ENCODE measurements at regions not wholly inside any gene's neighbourhood (a gene's known extent, or its start where the extent isn't known, plus 50 kb on each side); places are given as distances from the start of the nearest gene placed in this dataset.

DNA sequence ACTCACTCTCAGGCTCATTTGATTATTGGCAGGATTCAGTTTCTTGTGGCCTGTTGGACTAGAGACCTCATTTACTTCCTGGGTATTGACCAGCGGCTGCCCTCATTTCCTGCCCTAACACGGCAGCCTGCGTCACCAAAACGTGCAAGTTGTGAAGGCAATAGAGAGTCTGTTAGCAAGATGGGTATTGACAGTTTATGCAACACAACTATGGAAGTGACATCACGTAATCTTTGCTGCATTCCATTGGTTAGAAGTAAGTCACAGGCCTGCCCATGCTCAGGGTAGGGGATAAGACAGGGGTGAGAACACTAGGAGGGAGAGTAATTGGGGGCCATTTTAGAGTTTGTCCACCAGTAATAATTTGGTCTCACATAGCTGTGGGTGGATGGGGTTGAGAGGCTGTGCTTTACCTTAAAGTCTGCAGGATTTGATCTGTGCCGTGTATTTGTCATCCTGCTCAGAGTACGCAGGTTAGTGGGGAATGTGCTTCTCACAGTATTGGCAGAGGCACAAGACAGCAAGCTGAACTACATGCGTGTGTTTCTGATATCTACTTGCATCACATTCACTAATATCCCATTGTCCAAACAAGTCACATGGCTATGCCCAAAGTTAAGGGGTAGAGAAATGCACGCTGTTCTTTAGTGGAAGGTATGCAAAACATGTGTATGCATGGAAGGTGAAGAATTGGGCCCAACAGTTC lies 83.3 kb downstream of the EDEM1 start:
- no peaks in the 10 kb centered on the region for H3K4me1 ChIP-seq (ENCODE audit: control insufficient read depth, insufficient read depth, low read length)
- TF ChIP-seq CTCF (conservative IDR thresholded peaks at IDR 0.05): no peak
- H3K9me3 Mint-ChIP-seq: no peaks in the 10 kb centered on the region
- no peaks in the 10 kb centered on the region for H3K9me3 ChIP-seq (ENCODE audit: control insufficient read depth, low read length)
- no peaks in the 10 kb centered on the region for H3K27me3 ChIP-seq (ENCODE audit: control insufficient read depth, insufficient read depth, low read length, poor library complexity, severe bottlenecking)
- H3K27ac ChIP-seq (ENCODE audit: low read depth, low read length): no peak overlapping the region
- no peak for DNase-seq
- no peak overlapping the region for H3K9ac ChIP-seq (ENCODE audit: extremely low read depth, low read length, poor library complexity, severe bottlenecking)
- H3K4me3 Mint-ChIP-seq: no peak overlapping the region
- H3K27me3 Mint-ChIP-seq (ENCODE audit: insufficient read depth): no peaks in the 10 kb centered on the region
- 86 to 90% methylated on average over 7 to 9 of the region's 9 CpGs for WGBS, 2 experiments (ENCODE audit: insufficient coverage in 1 of 2, insufficient read length in 1 of 2)
- H3K27ac Mint-ChIP-seq: no peak overlapping the region
- H3K4me1 Mint-ChIP-seq: peaks cover 6% of the 10 kb centered on the region
- H3K36me3 ChIP-seq (ENCODE audit: control insufficient read depth, insufficient read depth, low read length): no peaks in the 10 kb centered on the region
- no peak overlapping the region for H3K4me3 ChIP-seq (ENCODE audit: low read length)
- H3K36me3 Mint-ChIP-seq (ENCODE audit: low read depth): no peaks in the 10 kb centered on the region

DNA sequence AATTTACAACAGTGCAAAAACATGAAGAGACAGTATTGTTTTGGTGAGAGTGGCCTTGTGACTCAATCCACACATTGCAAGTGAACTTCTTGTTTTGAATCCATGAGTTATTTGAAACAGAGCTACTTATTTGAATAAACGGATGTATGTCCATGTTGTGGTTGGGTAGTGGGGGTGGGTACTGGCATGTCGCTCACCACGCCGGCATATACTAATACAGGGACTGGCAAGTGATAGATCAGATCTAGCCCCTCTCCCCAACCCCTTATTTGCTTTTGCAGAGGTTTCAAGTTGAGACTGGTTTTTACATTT lies 83.8 kb downstream of the EDEM1 start:
- DNase-seq: no peak
- Histone ChIP-seq H3K9me3 (ENCODE audit: control insufficient read depth, low read length) (no peaks in the 10 kb centered on the region), H3K36me3 (ENCODE audit: control insufficient read depth, insufficient read depth, low read length) (no peaks in the 10 kb centered on the region), H3K9ac (ENCODE audit: extremely low read depth, low read length, poor library complexity, severe bottlenecking) (no peak overlapping the region), H3K4me3 (ENCODE audit: low read length) (no peak overlapping the region), H3K27me3 (ENCODE audit: control insufficient read depth, insufficient read depth, low read length, poor library complexity, severe bottlenecking) (no peaks in the 10 kb centered on the region), H3K27ac (ENCODE audit: low read depth, low read length) (no peak overlapping the region), H3K4me1 (ENCODE audit: control insufficient read depth, insufficient read depth, low read length) (no peaks in the 10 kb centered on the region)
- no peaks in the 10 kb centered on the region for H3K27me3 Mint-ChIP-seq (ENCODE audit: insufficient read depth)
- H3K27ac Mint-ChIP-seq: no peak overlapping the region
- 97 to 100% methylated on average over 1 to 4 of the region's 4 CpGs for WGBS, 2 experiments (ENCODE audit: insufficient coverage in 1 of 2, insufficient read length in 1 of 2)
- TF ChIP-seq CTCF (conservative IDR thresholded peaks at IDR 0.05): no peak
- H3K36me3 Mint-ChIP-seq (ENCODE audit: low read depth): no peaks in the 10 kb centered on the region
- H3K9me3 Mint-ChIP-seq: no peaks in the 10 kb centered on the region
- no peak overlapping the region for H3K4me3 Mint-ChIP-seq
- H3K4me1 Mint-ChIP-seq: peaks cover 6% of the 10 kb centered on the region

GRCh38 chr3:5272387-5272786 lies 84.9 kb downstream of the EDEM1 start:
- Mint-ChIP-seq H3K27ac (no peak overlapping the region), H3K4me1 (peaks cover 6% of the 10 kb centered on the region), H3K4me3 (no peak overlapping the region), H3K9me3 (no peaks in the 10 kb centered on the region), H3K27me3 (ENCODE audit: insufficient read depth) (no peaks in the 10 kb centered on the region), H3K36me3 (ENCODE audit: low read depth) (no peaks in the 10 kb centered on the region)
- DNase-seq: no peak
- 85 to 97% methylated on average over 2 to 4 of the region's 4 CpGs for WGBS, 2 experiments (ENCODE audit: insufficient coverage in 1 of 2, insufficient read length in 1 of 2)
- Histone ChIP-seq H3K36me3 (ENCODE audit: control insufficient read depth, insufficient read depth, low read length) (no peaks in the 10 kb centered on the region), H3K4me3 (ENCODE audit: low read length) (no peak overlapping the region), H3K9ac (ENCODE audit: extremely low read depth, low read length, poor library complexity, severe bottlenecking) (no peak overlapping the region), H3K27ac (ENCODE audit: low read depth, low read length) (no peak overlapping the region), H3K27me3 (ENCODE audit: control insufficient read depth, insufficient read depth, low read length, poor library complexity, severe bottlenecking) (no peaks in the 10 kb centered on the region), H3K4me1 (ENCODE audit: control insufficient read depth, insufficient read depth, low read length) (no peaks in the 10 kb centered on the region), H3K9me3 (ENCODE audit: control insufficient read depth, low read length) (no peaks in the 10 kb centered on the region)
- TF ChIP-seq CTCF (conservative IDR thresholded peaks at IDR 0.05): no peak

Measured in endodermal cell (in vitro differentiated cells).